ENCODE measurements at regions not wholly inside any gene's neighbourhood (a gene's known extent, or its start where the extent isn't known, plus 50 kb on each side); places are given as distances from the start of the nearest gene placed in this dataset.

DNA sequence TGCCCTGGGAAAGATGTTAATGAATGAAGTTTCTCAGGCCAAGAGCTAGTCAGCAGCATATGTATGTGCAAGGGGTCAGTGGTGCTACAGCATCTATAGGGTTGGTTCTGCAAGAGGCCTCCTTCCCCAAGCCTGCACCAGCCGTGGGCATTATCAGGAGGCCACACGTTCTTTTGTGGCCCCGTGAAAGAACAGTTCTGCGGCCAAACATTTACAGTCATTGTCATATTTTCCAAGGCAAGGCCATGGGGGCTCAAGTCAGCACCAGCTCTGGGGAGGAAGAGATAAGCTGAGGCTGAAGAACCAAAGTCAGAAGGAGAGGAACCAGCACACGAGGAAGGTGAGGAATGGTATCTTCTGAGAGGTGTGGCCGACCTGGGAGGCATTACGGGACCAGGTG, 54.4 kb upstream of the TMEM72 start:
- TF ChIP-seq, protein P1, sequence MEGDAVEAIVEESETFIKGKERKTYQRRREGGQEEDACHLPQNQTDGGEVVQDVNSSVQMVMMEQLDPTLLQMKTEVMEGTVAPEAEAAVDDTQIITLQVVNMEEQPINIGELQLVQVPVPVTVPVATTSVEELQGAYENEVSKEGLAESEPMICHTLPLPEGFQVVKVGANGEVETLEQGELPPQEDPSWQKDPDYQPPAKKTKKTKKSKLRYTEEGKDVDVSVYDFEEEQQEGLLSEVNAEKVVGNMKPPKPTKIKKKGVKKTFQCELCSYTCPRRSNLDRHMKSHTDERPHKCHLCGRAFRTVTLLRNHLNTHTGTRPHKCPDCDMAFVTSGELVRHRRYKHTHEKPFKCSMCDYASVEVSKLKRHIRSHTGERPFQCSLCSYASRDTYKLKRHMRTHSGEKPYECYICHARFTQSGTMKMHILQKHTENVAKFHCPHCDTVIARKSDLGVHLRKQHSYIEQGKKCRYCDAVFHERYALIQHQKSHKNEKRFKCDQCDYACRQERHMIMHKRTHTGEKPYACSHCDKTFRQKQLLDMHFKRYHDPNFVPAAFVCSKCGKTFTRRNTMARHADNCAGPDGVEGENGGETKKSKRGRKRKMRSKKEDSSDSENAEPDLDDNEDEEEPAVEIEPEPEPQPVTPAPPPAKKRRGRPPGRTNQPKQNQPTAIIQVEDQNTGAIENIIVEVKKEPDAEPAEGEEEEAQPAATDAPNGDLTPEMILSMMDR (IDR thresholded peaks at IDR 0.05): no peak
- no peak for TF ChIP-seq POLR2A (IDR thresholded peaks at IDR 0.05)

Measured in body of pancreas (tissue), 4 donors.